ENCODE measurements at regions not wholly inside any gene's neighbourhood (a gene's known extent, or its start where the extent isn't known, plus 50 kb on each side); places are given as distances from the start of the nearest gene placed in this dataset.

- no peak for TF ChIP-seq CTCF (conservative IDR thresholded peaks at IDR 0.05; ENCODE audit: low read depth)
- H3K27ac ChIP-seq, result no peak overlapping the region
- ChIA-PET POLR2A (ENCODE audit: low non-redundant PET) (no interaction called here), CTCF (no interaction called here)
- DNase-seq (ENCODE audit: low spot score), result no peak
Measured at GRCh38 chr2:145654156-145654555, 1134.2 kb upstream of the ZEB2 start.

GRCh38 chr2:145653553-145653952 lies 1133.6 kb upstream of the ZEB2 start:
- ChIA-PET CTCF (interaction anchor here (0.6 kb wide), 2 partner anchors 8 to 1057 kb away, joined by 4 read pairs; no protein-coding TSS in a partner anchor), POLR2A (ENCODE audit: low non-redundant PET) (no interaction called here)
- no peak for DNase-seq (ENCODE audit: low spot score)
- H3K27ac ChIP-seq, result no peak overlapping the region
- no peak for TF ChIP-seq CTCF (conservative IDR thresholded peaks at IDR 0.05; ENCODE audit: low read depth)

GRCh38 chr2:145652571-145653545 lies 1132.9 kb upstream of the ZEB2 start:
- CTCF ChIA-PET, result interaction anchor here (0.6 kb wide), 2 partner anchors 9 to 1056 kb away, joined by 4 read pairs; no protein-coding TSS in a partner anchor
- TF ChIP-seq CTCF (conservative IDR thresholded peaks at IDR 0.05; ENCODE audit: low read depth), result no peak
- peak; percentile 72 for DNase-seq (ENCODE audit: low spot score)
- H3K27ac ChIP-seq, result no peak overlapping the region
- POLR2A ChIA-PET (ENCODE audit: low non-redundant PET), result no interaction called here

- CTCF ChIA-PET, result interaction anchor here (0.6 kb wide), 1 partner anchor 992 kb away, joined by 3 read pairs; no protein-coding TSS in a partner anchor
- POLR2A ChIA-PET (ENCODE audit: low non-redundant PET), result no interaction called here
Measured at GRCh38 chr2:145652036-145652435, 1132.1 kb upstream of the ZEB2 start.

GRCh38 chr2:145650226-145650625 lies 1130.3 kb upstream of the ZEB2 start:
- DNase-seq (ENCODE audit: low spot score), result no peak
- ChIA-PET POLR2A (ENCODE audit: low non-redundant PET) (no interaction called here), CTCF (no interaction called here)
- no peak overlapping the region for H3K27ac ChIP-seq
- no peak for TF ChIP-seq CTCF (conservative IDR thresholded peaks at IDR 0.05; ENCODE audit: low read depth)

More at GRCh38 chr2:145652036-145652435, 1132.1 kb upstream of the ZEB2 start:
- TF ChIP-seq CTCF (conservative IDR thresholded peaks at IDR 0.05; ENCODE audit: low read depth), result no peak
- no peak overlapping the region for H3K27ac ChIP-seq
- no peak for DNase-seq (ENCODE audit: low spot score)

- ChIA-PET POLR2A (ENCODE audit: low non-redundant PET) (no interaction called here), CTCF (no interaction called here)
- no peak for TF ChIP-seq CTCF (conservative IDR thresholded peaks at IDR 0.05; ENCODE audit: low read depth)
- no peak overlapping the region for H3K27ac ChIP-seq
- DNase-seq (ENCODE audit: low spot score), result no peak
Measured at GRCh38 chr2:145649061-145649460, 1129.1 kb upstream of the ZEB2 start.
